HepG2 (cell line): ENCODE measurements at regions not wholly inside any gene's neighbourhood (a gene's known extent, or its start where the extent isn't known, plus 50 kb on each side); places are given as distances from the start of the nearest gene placed in this dataset.

Source experiments
- AHR ChIP-seq: IDR thresholded peaks from 2 replicates; pipeline ENCODE4 v1.6.1; 2018; ENCODE audit warnings: missing genetic modification reagents, missing compliant biosample characterization
- CCDC6 ChIP-seq: sonication (generic); formaldehyde crosslinking; IDR thresholded peaks from 2 replicates; pipeline ENCODE4 v1.8.1; 2022; ENCODE audit warnings: mild to moderate bottlenecking, missing genetic modification reagents, moderate library complexity
- FOXK1 ChIP-seq: sonication (generic); formaldehyde crosslinking; IDR thresholded peaks from 2 replicates; pipeline ENCODE4 v1.4.0; 2020; ENCODE audit warnings: low read depth, missing genetic modification reagents, borderline replicate concordance
- HNF4G ChIP-seq, 2 experiments: sonication (generic) in 1 of 2; formaldehyde crosslinking in 1 of 2; IDR thresholded peaks; 2 replicates each; pipeline versions ENCODE4 v1.4.0 to v1.6.1; 2011 to 2020; ENCODE audit warnings: borderline replicate concordance in 2 of 2, low read depth in 2 of 2, mild to moderate bottlenecking in 2 of 2, low read length in 1 of 2, missing genetic modification reagents in 1 of 2, moderate library complexity in 1 of 2
- ISL2 ChIP-seq: sonication (generic); formaldehyde crosslinking; IDR thresholded peaks from 2 replicates; pipeline ENCODE4 v1.5.0; 2020; ENCODE audit warnings: missing genetic modification reagents
- KLF16 ChIP-seq, 2 experiments: sonication (generic) in 1 of 2; formaldehyde crosslinking in 1 of 2; IDR thresholded peaks; 2 replicates each; pipeline versions ENCODE4 v1.6.1 to v1.8.0; 2016 to 2023; ENCODE audit warnings: missing genetic modification reagents in 2 of 2, missing compliant biosample characterization in 1 of 2
- KMT2A ChIP-seq: sonication (generic); formaldehyde crosslinking; IDR thresholded peaks from 2 replicates; pipeline ENCODE4 v1.4.0; 2020; ENCODE audit warnings: missing genetic modification reagents
- LCORL ChIP-seq, 2 experiments: fragments of 450-650 bp in 1 of 2; sonication (generic) in 1 of 2; formaldehyde crosslinking in 1 of 2; IDR thresholded peaks; 2 replicates each; pipeline versions ENCODE4 v1.5.0 to v1.6.1; 2017 to 2020; ENCODE audit warnings: antibody characterized with exemption in 1 of 2, missing genetic modification reagents in 1 of 2
- MYNN ChIP-seq: sonication (generic); formaldehyde crosslinking; IDR thresholded peaks from 2 replicates; pipeline ENCODE4 v1.4.0; 2020; ENCODE audit warnings: mild to moderate bottlenecking, low read depth, missing genetic modification reagents
- NFRKB ChIP-seq: fragments of 450-650 bp; IDR thresholded peaks from 2 replicates; pipeline ENCODE4 v1.6.1; 2017
- POLR2G ChIP-seq: fragments of 200-400 bp; formaldehyde crosslinking; IDR thresholded peaks from 2 replicates; pipeline ENCODE4 v1.6.1; 2018; ENCODE audit warnings: mild to moderate bottlenecking, low read depth, low read length, moderate library complexity
- RBFOX2 ChIP-seq: fragments of 200-400 bp; formaldehyde crosslinking; IDR thresholded peaks from 2 replicates; pipeline ENCODE4 v1.6.1; 2017; ENCODE audit warnings: low read depth, mild to moderate bottlenecking, low read length
- RFX3 ChIP-seq: IDR thresholded peaks from 2 replicates; pipeline ENCODE4 v1.6.1; 2016; ENCODE audit warnings: missing biosample characterization, missing genetic modification reagents
- SAP130 ChIP-seq: IDR thresholded peaks from 2 replicates; pipeline ENCODE4 v1.6.1; 2016; ENCODE audit warnings: low read depth
- TEAD3 ChIP-seq: optimal IDR thresholded peaks from 2 replicates; pipeline ENCODE3; 2016; ENCODE audit warnings: borderline replicate concordance
- ZBTB38 ChIP-seq: sonication (generic); formaldehyde crosslinking; IDR thresholded peaks from 2 replicates; pipeline ENCODE4 v1.5.1; 2020; ENCODE audit warnings: mild to moderate bottlenecking, missing genetic modification reagents
- ZBTB42 ChIP-seq: sonication (generic); formaldehyde crosslinking; IDR thresholded peaks from 2 replicates; pipeline ENCODE4 v1.5.0; 2020; ENCODE audit warnings: mild to moderate bottlenecking, missing genetic modification reagents
- ZBTB43 ChIP-seq: sonication (generic); formaldehyde crosslinking; conservative IDR thresholded peaks from 2 replicates; pipeline ENCODE4 v1.4.0; 2020; ENCODE audit warnings: missing genetic modification reagents
- ZNF362 ChIP-seq: sonication (generic); formaldehyde crosslinking; IDR thresholded peaks from 2 replicates; pipeline ENCODE4 v1.4.0; 2020; ENCODE audit warnings: missing genetic modification reagents, mild to moderate bottlenecking, borderline replicate concordance
- ZNF574 ChIP-seq: sonication (generic); formaldehyde crosslinking; IDR thresholded peaks from 2 replicates; pipeline ENCODE4 v1.4.0; 2020; ENCODE audit warnings: missing genetic modification reagents
- ZNF878 ChIP-seq: sonication (generic); formaldehyde crosslinking; IDR thresholded peaks from 2 replicates; pipeline ENCODE4 v1.8.1; 2023; ENCODE audit warnings: mild to moderate bottlenecking, missing genetic modification reagents, moderate library complexity

- TF ChIP-seq ZNF574 (CRISPR knock-in tag) (0 out of 2 replicates have a peak, but pooled peaks have one; percentile 28), CCDC6 (CRISPR knock-in tag) (no peak), HNF4G (IDR thresholded peaks at IDR 0.05; ENCODE audit: borderline replicate concordance, low read depth, low read length) (peak; percentile 68), HNF4G (CRISPR knock-in tag; IDR thresholded peaks at IDR 0.05; ENCODE audit: borderline replicate concordance, low read depth) (no peak; the same call in 1 of the 2 replicates), ZNF878 (no peak), AHR (CRISPR knock-in tag) (no peak), ZBTB43 (CRISPR knock-in tag) (peak; percentile 98), TEAD3 (CRISPR knock-in tag) (no peak), NFRKB (no peak), LCORL (IDR thresholded peaks at IDR 0.05) (no peak), LCORL (CRISPR knock-in tag; IDR thresholded peaks at IDR 0.05) (no peak), ZBTB38 (CRISPR knock-in tag) (no peak), RFX3 (CRISPR knock-in tag) (no peak), KLF16 (CRISPR knock-in tag; IDR thresholded peaks at IDR 0.05) (no peak), RBFOX2 (0 out of 2 replicates have a peak, but pooled peaks have one; percentile 17), ISL2 (CRISPR knock-in tag) (peak; percentile 52; the same call in 1 of the 2 replicates), ZNF362 (CRISPR knock-in tag) (peak; percentile 80; the same call in 1 of the 2 replicates), ZBTB42 (CRISPR knock-in tag) (no peak), POLR2G (peak; percentile 51; the same call in 1 of the 2 replicates), FOXK1 (CRISPR knock-in tag) (no peak), SAP130 (CRISPR knock-in tag) (peak; percentile 51), KMT2A (CRISPR knock-in tag) (0 out of 2 replicates have a peak, but pooled peaks have one; percentile 2), MYNN (CRISPR knock-in tag) (no peak)
These were observed 69.8 kb upstream of the SPATA12 start (continued) for GRCh38 chr3:56990641-56991015.
